ENCODE measurements at regions not wholly inside any gene's neighbourhood (a gene's known extent, or its start where the extent isn't known, plus 50 kb on each side); places are given as distances from the start of the nearest gene placed in this dataset.

GRCh38 chr2:184498936-184499335, 99.4 kb upstream of the ZNF804A start:
- Histone ChIP-seq H3K9ac (ENCODE audit: low read length in 5 of 5) (no peak overlapping the region), H3K36me3 (ENCODE audit: control insufficient read depth in 5 of 5, insufficient read depth in 5 of 5, low read length in 5 of 5) (no peaks in the 10 kb centered on the region), H3K4me3 (ENCODE audit: low read depth in 1 of 5, low read length in 5 of 5) (no peak overlapping the region), H3K9me3 (ENCODE audit: control insufficient read depth in 5 of 5, low read length in 5 of 5) (no peaks in the 10 kb centered on the region), H3K4me1 (ENCODE audit: control insufficient read depth in 5 of 5, insufficient read depth in 5 of 5, low read length in 5 of 5) (no peaks in the 10 kb centered on the region), H3K27me3 (ENCODE audit: control insufficient read depth in 5 of 5, insufficient read depth in 4 of 5, low read length in 5 of 5) (no peaks in the 10 kb centered on the region), H3K27ac (ENCODE audit: low read depth, low read length) (no peak overlapping the region)

- Histone ChIP-seq H3K36me3 (ENCODE audit: control insufficient read depth in 5 of 5, insufficient read depth in 5 of 5, low read length in 5 of 5) (no peaks in the 10 kb centered on the region), H3K27me3 (ENCODE audit: control insufficient read depth in 5 of 5, insufficient read depth in 4 of 5, low read length in 5 of 5) (no peaks in the 10 kb centered on the region), H3K4me1 (ENCODE audit: control insufficient read depth in 5 of 5, insufficient read depth in 5 of 5, low read length in 5 of 5) (no peaks in the 10 kb centered on the region), H3K27ac (ENCODE audit: low read depth, low read length) (no peak overlapping the region), H3K4me3 (ENCODE audit: low read depth in 1 of 5, low read length in 5 of 5) (no peak overlapping the region), H3K9me3 (ENCODE audit: control insufficient read depth in 5 of 5, low read length in 5 of 5) (no peaks in the 10 kb centered on the region), H3K9ac (ENCODE audit: low read length in 5 of 5) (no peak overlapping the region)
These were observed 94.1 kb upstream of the ZNF804A start for GRCh38 chr2:184504252-184504651.

GRCh38 chr2:184507254-184507653, 91.1 kb upstream of the ZNF804A start:
- H3K4me3 ChIP-seq (ENCODE audit: low read depth in 1 of 5, low read length in 5 of 5) = no peak overlapping the region
- H3K27ac ChIP-seq (ENCODE audit: low read depth, low read length) = no peak overlapping the region
- H3K9me3 ChIP-seq (ENCODE audit: control insufficient read depth in 5 of 5, low read length in 5 of 5) = no peaks in the 10 kb centered on the region
- H3K9ac ChIP-seq (ENCODE audit: low read length in 5 of 5) = no peak overlapping the region
- H3K27me3 ChIP-seq (ENCODE audit: control insufficient read depth in 5 of 5, insufficient read depth in 4 of 5, low read length in 5 of 5) = no peaks in the 10 kb centered on the region
- H3K4me1 ChIP-seq (ENCODE audit: control insufficient read depth in 5 of 5, insufficient read depth in 5 of 5, low read length in 5 of 5) = no peaks in the 10 kb centered on the region
- H3K36me3 ChIP-seq (ENCODE audit: control insufficient read depth in 5 of 5, insufficient read depth in 5 of 5, low read length in 5 of 5) = no peaks in the 10 kb centered on the region

DNA sequence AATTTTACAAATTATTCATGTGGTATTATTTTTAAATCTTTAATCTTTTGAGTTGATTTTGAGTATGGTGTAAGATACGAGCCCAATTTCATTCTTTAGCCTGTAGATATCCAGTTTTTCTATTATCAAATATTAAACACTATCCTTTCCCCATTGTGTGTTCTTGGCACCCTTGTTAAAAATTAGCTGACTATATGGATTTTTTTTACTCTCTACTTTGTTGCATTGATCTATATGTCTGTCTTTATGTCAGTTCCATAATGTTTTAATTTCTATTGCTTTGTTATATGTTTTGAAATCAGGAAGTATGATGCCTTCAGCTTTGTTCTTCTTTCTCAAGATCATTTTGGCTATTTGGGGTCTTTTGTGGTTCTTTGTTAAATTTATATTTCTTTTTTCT, 80.9 kb upstream of the ZNF804A start:
- H3K36me3 ChIP-seq (ENCODE audit: control insufficient read depth in 5 of 5, insufficient read depth in 5 of 5, low read length in 5 of 5) = no peaks in the 10 kb centered on the region
- no peak overlapping the region for H3K9ac ChIP-seq (ENCODE audit: low read length in 5 of 5)
- no peaks in the 10 kb centered on the region for H3K9me3 ChIP-seq (ENCODE audit: control insufficient read depth in 5 of 5, low read length in 5 of 5)
- H3K4me3 ChIP-seq (ENCODE audit: low read depth in 1 of 5, low read length in 5 of 5) = no peak overlapping the region
- no peaks in the 10 kb centered on the region for H3K27me3 ChIP-seq (ENCODE audit: control insufficient read depth in 5 of 5, insufficient read depth in 4 of 5, low read length in 5 of 5)
- no peaks in the 10 kb centered on the region for H3K4me1 ChIP-seq (ENCODE audit: control insufficient read depth in 5 of 5, insufficient read depth in 5 of 5, low read length in 5 of 5)
- no peak overlapping the region for H3K27ac ChIP-seq (ENCODE audit: low read depth, low read length)

DNA sequence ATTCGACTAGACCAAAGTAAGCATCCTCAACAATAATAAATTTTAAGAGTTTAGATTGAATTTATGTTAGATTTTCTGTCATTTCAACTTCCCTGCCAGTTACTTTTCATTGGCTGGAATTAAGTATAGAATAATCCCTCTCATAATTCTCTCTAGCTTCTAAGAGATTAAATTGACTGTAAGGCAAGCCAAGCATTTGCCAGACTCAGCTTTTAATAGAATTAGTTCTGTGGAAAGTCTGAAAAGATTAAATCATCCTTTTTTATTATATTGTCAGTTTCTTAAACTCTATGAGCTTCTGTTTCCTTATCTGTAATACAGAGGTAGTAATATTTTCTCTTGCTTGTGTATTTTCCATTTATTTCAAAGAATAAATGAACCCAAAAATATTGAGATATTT, 77.9 kb upstream of the ZNF804A start:
- Histone ChIP-seq H3K27me3 (ENCODE audit: control insufficient read depth in 5 of 5, insufficient read depth in 4 of 5, low read length in 5 of 5) (no peaks in the 10 kb centered on the region), H3K9ac (ENCODE audit: low read length in 5 of 5) (no peak overlapping the region), H3K9me3 (ENCODE audit: control insufficient read depth in 5 of 5, low read length in 5 of 5) (peaks cover 0 to 12% (median 3%) of the 10 kb centered on the region in 5 donors), H3K27ac (ENCODE audit: low read depth, low read length) (no peak overlapping the region), H3K36me3 (ENCODE audit: control insufficient read depth in 5 of 5, insufficient read depth in 5 of 5, low read length in 5 of 5) (no peaks in the 10 kb centered on the region), H3K4me1 (ENCODE audit: control insufficient read depth in 5 of 5, insufficient read depth in 5 of 5, low read length in 5 of 5) (no peaks in the 10 kb centered on the region), H3K4me3 (ENCODE audit: low read depth in 1 of 5, low read length in 5 of 5) (no peak overlapping the region)

GRCh38 chr2:184523732-184524131, 74.6 kb upstream of the ZNF804A start:
- Histone ChIP-seq H3K27ac (ENCODE audit: low read depth, low read length) (no peak overlapping the region), H3K27me3 (ENCODE audit: control insufficient read depth in 5 of 5, insufficient read depth in 4 of 5, low read length in 5 of 5) (no peaks in the 10 kb centered on the region), H3K9ac (ENCODE audit: low read length in 5 of 5) (no peak overlapping the region), H3K4me3 (ENCODE audit: low read depth in 1 of 5, low read length in 5 of 5) (no peak overlapping the region), H3K9me3 (ENCODE audit: control insufficient read depth in 5 of 5, low read length in 5 of 5) (peaks cover 9 to 35% (median 15%) of the 10 kb centered on the region in 5 donors), H3K36me3 (ENCODE audit: control insufficient read depth in 5 of 5, insufficient read depth in 5 of 5, low read length in 5 of 5) (no peaks in the 10 kb centered on the region), H3K4me1 (ENCODE audit: control insufficient read depth in 5 of 5, insufficient read depth in 5 of 5, low read length in 5 of 5) (no peaks in the 10 kb centered on the region)

DNA sequence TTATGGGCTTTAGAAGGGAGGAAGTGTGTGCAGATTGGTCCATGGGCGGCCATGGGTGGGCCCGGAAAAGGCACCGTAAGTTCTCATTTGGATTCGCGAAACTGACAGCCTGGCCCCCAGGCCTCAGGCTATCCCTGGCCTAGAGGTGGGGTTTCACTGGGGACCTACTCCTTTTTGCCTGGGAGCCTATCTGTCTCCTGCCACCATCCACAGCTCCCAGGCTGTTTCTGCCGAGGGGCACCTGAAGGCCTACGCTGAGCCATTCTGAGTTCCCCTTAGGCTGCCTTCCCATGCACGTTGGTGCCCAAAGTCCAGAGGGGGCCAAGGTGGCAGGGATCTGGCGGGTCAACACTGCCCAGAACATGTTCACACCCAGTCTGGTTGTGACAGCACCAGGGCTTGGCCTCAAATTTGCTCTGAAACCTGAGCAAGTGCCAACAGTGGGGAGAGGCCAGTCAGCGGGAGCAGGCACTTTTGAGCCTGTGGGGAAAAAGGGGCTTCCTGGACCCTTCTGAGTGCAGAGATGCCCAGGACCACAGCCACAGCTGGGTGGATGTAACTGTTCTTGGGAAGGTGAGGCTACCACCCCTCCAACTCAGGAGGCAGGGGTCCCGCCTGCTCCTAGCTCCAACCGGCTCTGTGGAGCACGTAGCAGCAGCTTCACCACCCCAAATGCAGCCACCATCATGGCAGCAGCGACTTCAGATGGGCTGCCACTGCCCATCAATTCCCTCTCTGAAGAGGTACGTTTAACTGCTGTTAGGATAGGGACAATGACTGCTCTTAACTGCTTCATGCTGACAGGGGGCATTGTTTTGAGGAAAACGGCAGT, 73.6 kb upstream of the ZNF804A start:
- Histone ChIP-seq H3K36me3 (ENCODE audit: control insufficient read depth in 5 of 5, insufficient read depth in 5 of 5, low read length in 5 of 5) (no peaks in the 10 kb centered on the region), H3K9ac (ENCODE audit: low read length in 5 of 5) (no peak overlapping the region), H3K4me1 (ENCODE audit: control insufficient read depth in 5 of 5, insufficient read depth in 5 of 5, low read length in 5 of 5) (no peaks in the 10 kb centered on the region), H3K27me3 (ENCODE audit: control insufficient read depth in 5 of 5, insufficient read depth in 4 of 5, low read length in 5 of 5) (no peaks in the 10 kb centered on the region), H3K27ac (ENCODE audit: low read depth, low read length) (no peak overlapping the region), H3K4me3 (ENCODE audit: low read depth in 1 of 5, low read length in 5 of 5) (no peak overlapping the region), H3K9me3 (ENCODE audit: control insufficient read depth in 5 of 5, low read length in 5 of 5) (peaks cover 13 to 45% (median 25%) of the 10 kb centered on the region in 5 donors)

DNA sequence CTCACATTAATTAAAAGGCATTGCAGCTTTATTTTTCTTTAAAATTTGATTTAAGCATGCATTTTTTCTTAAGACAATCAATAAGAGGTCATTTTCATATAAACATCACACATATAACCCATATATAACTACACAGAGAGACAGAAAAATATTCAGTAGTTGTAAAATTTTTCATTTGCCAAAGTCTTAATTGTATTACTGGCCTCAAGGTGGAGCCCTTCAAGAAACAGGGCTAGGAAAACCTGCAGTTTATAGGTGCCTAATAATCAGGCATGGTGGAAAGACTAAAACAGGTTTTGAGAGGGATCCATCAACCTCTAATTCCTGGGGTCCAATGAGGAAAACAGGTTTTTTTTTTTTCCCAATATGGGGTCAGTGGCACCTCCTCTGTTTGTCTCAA, 71.3 kb upstream of the ZNF804A start:
- Histone ChIP-seq H3K27ac (ENCODE audit: low read depth, low read length) (no peak overlapping the region), H3K27me3 (ENCODE audit: control insufficient read depth in 5 of 5, insufficient read depth in 4 of 5, low read length in 5 of 5) (no peaks in the 10 kb centered on the region), H3K4me3 (ENCODE audit: low read depth in 1 of 5, low read length in 5 of 5) (no peak overlapping the region), H3K36me3 (ENCODE audit: control insufficient read depth in 5 of 5, insufficient read depth in 5 of 5, low read length in 5 of 5) (no peaks in the 10 kb centered on the region), H3K9ac (ENCODE audit: low read length in 5 of 5) (no peak overlapping the region), H3K9me3 (ENCODE audit: control insufficient read depth in 5 of 5, low read length in 5 of 5) (peaks cover 13 to 46% (median 28%) of the 10 kb centered on the region in 5 donors), H3K4me1 (ENCODE audit: control insufficient read depth in 5 of 5, insufficient read depth in 5 of 5, low read length in 5 of 5) (no peaks in the 10 kb centered on the region)

GRCh38 chr2:184528119-184528518, 70.2 kb upstream of the ZNF804A start:
- Histone ChIP-seq H3K27ac (ENCODE audit: low read depth, low read length) (no peak overlapping the region), H3K27me3 (ENCODE audit: control insufficient read depth in 5 of 5, insufficient read depth in 4 of 5, low read length in 5 of 5) (no peaks in the 10 kb centered on the region), H3K9me3 (ENCODE audit: control insufficient read depth in 5 of 5, low read length in 5 of 5) (peaks cover 13 to 46% (median 28%) of the 10 kb centered on the region in 5 donors), H3K36me3 (ENCODE audit: control insufficient read depth in 5 of 5, insufficient read depth in 5 of 5, low read length in 5 of 5) (no peaks in the 10 kb centered on the region), H3K4me3 (ENCODE audit: low read depth in 1 of 5, low read length in 5 of 5) (peak overlapping the region in 2 of 5 donors; percentile 12 to 25), H3K9ac (ENCODE audit: low read length in 5 of 5) (no peak overlapping the region), H3K4me1 (ENCODE audit: control insufficient read depth in 5 of 5, insufficient read depth in 5 of 5, low read length in 5 of 5) (no peaks in the 10 kb centered on the region)

DNA sequence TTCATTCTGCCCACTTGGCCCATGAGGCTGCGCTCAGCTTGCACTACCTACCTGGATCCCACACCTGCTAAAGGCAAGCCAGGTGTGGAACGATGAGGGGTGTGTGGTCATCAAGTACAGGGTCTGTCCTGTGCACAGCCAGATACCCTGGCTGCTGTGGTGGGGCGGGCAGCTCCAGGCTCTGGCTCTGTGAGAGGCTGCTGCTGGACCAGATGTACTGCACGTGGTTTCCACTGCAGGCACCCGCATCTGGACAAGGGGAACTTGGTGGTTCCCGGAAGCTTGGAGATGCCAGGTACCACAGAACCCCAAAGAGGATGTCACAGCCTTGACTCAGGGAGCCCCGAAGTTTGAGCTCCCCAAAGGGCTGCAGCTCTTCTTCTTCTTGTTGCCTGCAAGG, 68.1 kb upstream of the ZNF804A start:
- H3K4me1 ChIP-seq (ENCODE audit: control insufficient read depth in 5 of 5, insufficient read depth in 5 of 5, low read length in 5 of 5) = no peaks in the 10 kb centered on the region
- no peak overlapping the region for H3K4me3 ChIP-seq (ENCODE audit: low read depth in 1 of 5, low read length in 5 of 5)
- no peaks in the 10 kb centered on the region for H3K27me3 ChIP-seq (ENCODE audit: control insufficient read depth in 5 of 5, insufficient read depth in 4 of 5, low read length in 5 of 5)
- peaks cover 13 to 37% (median 26%) of the 10 kb centered on the region in 5 donors for H3K9me3 ChIP-seq (ENCODE audit: control insufficient read depth in 5 of 5, low read length in 5 of 5)
- no peak overlapping the region for H3K9ac ChIP-seq (ENCODE audit: low read length in 5 of 5)
- no peaks in the 10 kb centered on the region for H3K36me3 ChIP-seq (ENCODE audit: control insufficient read depth in 5 of 5, insufficient read depth in 5 of 5, low read length in 5 of 5)
- no peak overlapping the region for H3K27ac ChIP-seq (ENCODE audit: low read depth, low read length)
